ENCODE measurements at regions not wholly inside any gene's neighbourhood (a gene's known extent, or its start where the extent isn't known, plus 50 kb on each side); places are given as distances from the start of the nearest gene placed in this dataset.

DNA sequence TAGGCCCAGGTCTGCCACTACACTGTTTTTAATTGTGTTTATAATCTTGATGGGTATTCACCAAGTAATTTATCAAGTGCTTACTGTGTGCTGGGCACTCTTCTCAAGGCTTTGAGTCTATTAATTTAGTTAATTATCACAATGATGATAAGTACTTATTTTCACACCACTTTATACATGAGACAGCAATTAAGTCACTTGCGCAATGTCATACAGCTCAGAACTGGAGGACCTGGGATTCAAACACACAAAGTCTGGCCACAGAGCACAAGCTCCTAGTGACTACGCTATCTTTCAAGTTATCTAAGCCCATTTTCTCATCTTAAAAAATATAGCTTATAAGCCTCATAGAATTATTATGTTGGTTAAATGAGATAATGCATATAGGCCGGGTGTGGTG is 85.0 kb downstream of the LLPH start:
- no peak for TF ChIP-seq CTCF (IDR thresholded peaks at IDR 0.05)
- no peak for ATAC-seq (ENCODE audit: low FRiP score)
- DNase-seq (ENCODE audit: low spot score) = no peak

GRCh38 chr12:66044731-66045130 is 85.8 kb downstream of the LLPH start:
- ATAC-seq (ENCODE audit: low FRiP score) (no peak), DNase-seq (ENCODE audit: low spot score) (no peak)
- no peak for TF ChIP-seq CTCF (IDR thresholded peaks at IDR 0.05)

GRCh38 chr12:66043035-66043434 is 87.5 kb downstream of the LLPH start:
- no peak for TF ChIP-seq CTCF (IDR thresholded peaks at IDR 0.05)
- ATAC-seq (ENCODE audit: low FRiP score) = no peak
- no peak for DNase-seq (ENCODE audit: low spot score)

DNA sequence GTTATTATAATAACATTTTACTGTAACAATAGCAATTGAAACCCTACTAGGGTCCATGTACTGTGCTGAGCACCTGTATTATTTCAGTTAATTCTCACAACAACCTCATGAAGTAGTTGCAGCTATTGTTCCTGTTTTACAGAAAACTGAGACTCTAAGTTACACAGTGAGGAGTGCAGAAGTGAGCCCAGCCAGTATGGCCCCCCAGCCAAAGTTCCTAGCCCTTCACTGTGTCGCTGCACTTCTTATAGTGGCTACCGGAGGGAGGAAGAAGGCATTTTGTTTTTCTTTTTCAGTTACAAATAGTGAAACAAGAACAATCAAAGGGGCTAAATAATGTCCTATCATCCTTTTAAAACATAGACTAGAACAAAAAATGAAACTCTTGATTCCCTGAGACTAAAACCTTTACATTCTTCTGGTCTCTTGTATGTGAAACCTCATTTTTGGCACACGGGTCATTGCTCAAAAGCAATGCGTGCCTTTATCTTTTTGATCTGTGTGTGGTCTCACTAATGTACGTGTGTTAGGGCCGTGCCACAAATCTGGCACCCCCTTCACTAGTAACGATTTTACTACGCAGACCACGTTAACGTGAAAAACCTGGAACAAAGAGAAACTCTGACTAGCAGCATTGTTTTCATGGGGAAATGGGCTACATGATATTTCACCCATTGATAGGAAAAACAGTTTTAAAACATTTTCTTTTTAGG is 88.7 kb downstream of the LLPH start:
- no peak for TF ChIP-seq CTCF (IDR thresholded peaks at IDR 0.05)
- ATAC-seq (ENCODE audit: low FRiP score) = no peak
- DNase-seq (ENCODE audit: low spot score) = no peak

- DNase-seq (ENCODE audit: low spot score) (no peak), ATAC-seq (ENCODE audit: low FRiP score) (peak; percentile 44)
- TF ChIP-seq CTCF (IDR thresholded peaks at IDR 0.05) = no peak
Measured at GRCh38 chr12:66036317-66036716, 94.2 kb downstream of the LLPH start.

DNA sequence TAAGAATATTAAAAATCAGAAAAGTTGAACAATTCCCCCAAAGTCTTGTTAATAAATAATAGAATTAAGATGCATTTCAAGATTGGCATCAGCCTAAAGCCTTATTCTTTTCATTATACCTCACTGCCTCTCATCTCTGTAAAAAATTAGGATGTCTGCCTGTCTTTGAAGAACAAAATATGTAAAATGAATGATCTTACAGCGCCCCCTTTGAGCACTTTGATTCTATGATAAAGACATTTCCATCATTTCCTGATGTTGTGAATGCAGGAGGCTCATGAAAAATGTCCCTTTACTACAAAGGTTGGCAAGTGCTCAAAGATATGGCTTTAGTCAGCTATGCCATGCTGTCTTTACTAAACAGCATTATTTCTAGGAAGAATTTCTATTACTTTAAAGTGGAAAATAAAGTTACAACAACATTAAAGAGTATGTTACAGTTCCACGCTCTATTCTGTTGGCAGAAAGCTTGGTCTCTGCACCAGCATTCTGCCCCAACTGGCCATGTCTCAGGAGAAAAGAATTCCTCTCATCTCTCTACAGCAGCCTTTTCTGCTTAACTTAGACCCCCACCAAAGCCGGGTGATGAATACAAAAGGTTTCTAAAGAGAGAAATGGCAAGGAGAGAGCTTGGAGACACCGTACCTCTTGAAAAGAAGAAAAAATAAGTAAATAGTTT is 95.1 kb downstream of the LLPH start:
- DNase-seq (ENCODE audit: low spot score) (no peak), ATAC-seq (ENCODE audit: low FRiP score) (no peak)
- TF ChIP-seq CTCF (IDR thresholded peaks at IDR 0.05) = no peak

- TF ChIP-seq CTCF (IDR thresholded peaks at IDR 0.05) = no peak
- ATAC-seq (ENCODE audit: low FRiP score) (no peak), DNase-seq (ENCODE audit: low spot score) (no peak)
Measured at GRCh38 chr12:66033151-66033550, 97.4 kb downstream of the LLPH start.
